ENCODE measurements at regions not wholly inside any gene's neighbourhood (a gene's known extent, or its start where the extent isn't known, plus 50 kb on each side); places are given as distances from the start of the nearest gene placed in this dataset.

DNA sequence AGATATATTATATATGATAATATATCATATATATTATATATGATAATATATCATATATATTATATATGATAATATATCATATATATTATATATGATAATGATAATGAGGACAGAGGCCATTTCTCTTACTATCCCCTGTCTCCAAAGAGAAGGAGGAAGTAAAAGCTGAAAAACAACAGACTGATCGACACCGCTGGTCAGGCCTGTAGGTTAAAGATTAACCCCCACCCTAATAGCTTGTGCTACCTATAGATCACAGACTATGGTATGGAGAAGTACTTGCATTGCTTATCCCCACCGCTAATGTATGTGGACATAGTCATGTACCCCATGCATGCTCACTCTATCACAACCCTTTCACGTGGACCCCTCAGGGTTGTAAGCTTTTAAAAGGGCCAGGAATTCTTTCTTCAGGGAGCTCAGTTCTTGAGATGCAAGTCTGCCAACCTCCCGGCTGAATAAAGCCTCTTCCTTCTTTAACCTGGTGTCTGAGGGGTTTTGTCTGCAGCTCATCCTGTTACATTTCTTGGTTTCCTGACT, 786.1 kb upstream of the TMEM132C start:
- DNase-seq (ENCODE audit: low spot score) = no peak
- Histone ChIP-seq H2AK5ac (ENCODE audit: low read depth, low read length) (no peak overlapping the region), H2AFZ (ENCODE audit: low read length) (no peak overlapping the region), H4K8ac (ENCODE audit: low read depth, low read length) (no peak overlapping the region), H3K27me3 (ENCODE audit: control insufficient read depth in 3 of 3, insufficient read depth in 3 of 3, low read depth in 1 of 3, low read length in 3 of 3) (no peaks in the 10 kb centered on the region), H4K91ac (ENCODE audit: low read depth, low read length, poor library complexity) (no peak overlapping the region), H3K4me1 (ENCODE audit: control insufficient read depth in 2 of 2, insufficient read depth in 1 of 2, low read depth in 1 of 2, low read length in 2 of 2) (peaks cover 0 to 2% of the 10 kb centered on the region in 2 donors), H3K79me1 (ENCODE audit: low read depth, low read length) (no peaks in the 10 kb centered on the region), H3K14ac (ENCODE audit: low read length) (no peak overlapping the region), H3K18ac (ENCODE audit: low read length) (no peak overlapping the region), H3K23ac (ENCODE audit: low read depth, low read length, poor library complexity) (no peak overlapping the region), H3K4me2 (ENCODE audit: insufficient read depth, low read length, poor library complexity, severe bottlenecking) (no peak overlapping the region), H3K27ac (replicated peaks; ENCODE audit: low read length) (no peak overlapping the region), H3K9ac (ENCODE audit: low read depth, low read length, poor library complexity) (no peak overlapping the region), H3K9me3 (replicated peaks in 1 of 2; ENCODE audit: control insufficient read depth in 2 of 2, insufficient read depth in 1 of 2, low read depth in 1 of 2, low read length in 2 of 2) (peaks cover 0 to 2% of the 10 kb centered on the region in 2 donors), H2BK120ac (ENCODE audit: low read depth, low read length) (no peak overlapping the region), H2BK12ac (ENCODE audit: low read length) (no peak overlapping the region), H3K4ac (ENCODE audit: low read length) (no peak overlapping the region), H2BK5ac (ENCODE audit: low read length) (no peak overlapping the region), H2BK15ac (ENCODE audit: low read length) (no peak overlapping the region), H3K4me3 (ENCODE audit: low read length in 2 of 2) (no peak overlapping the region), H3K36me3 (replicated peaks in 1 of 2; ENCODE audit: control insufficient read depth in 2 of 2, insufficient read depth in 2 of 2, low read length in 2 of 2) (no peaks in the 10 kb centered on the region)
- no CpG with 5 or more reads among the region's 5 CpGs for WGBS, 2 donors (ENCODE audit: extremely low coverage in 2 of 2, insufficient read length in 2 of 2, insufficient replicate concordance in 1 of 2)

- H3K4ac ChIP-seq (ENCODE audit: low read length) = no peak overlapping the region
- H3K4me1 ChIP-seq (ENCODE audit: control insufficient read depth in 2 of 2, insufficient read depth in 1 of 2, low read depth in 1 of 2, low read length in 2 of 2) = peaks cover 0 to 2% of the 10 kb centered on the region in 2 donors
- H3K36me3 ChIP-seq (replicated peaks in 1 of 2; ENCODE audit: control insufficient read depth in 2 of 2, insufficient read depth in 2 of 2, low read length in 2 of 2) = no peaks in the 10 kb centered on the region
- H3K27ac ChIP-seq (replicated peaks; ENCODE audit: low read length) = no peak overlapping the region
- no peaks in the 10 kb centered on the region for H3K79me1 ChIP-seq (ENCODE audit: low read depth, low read length)
- no CpG with 5 or more reads among the region's 11 CpGs for WGBS, 2 donors (ENCODE audit: extremely low coverage in 2 of 2, insufficient read length in 2 of 2, insufficient replicate concordance in 1 of 2)
- H3K18ac ChIP-seq (ENCODE audit: low read length) = no peak overlapping the region
- peaks cover 0 to 2% of the 10 kb centered on the region in 2 donors for H3K9me3 ChIP-seq (replicated peaks in 1 of 2; ENCODE audit: control insufficient read depth in 2 of 2, insufficient read depth in 1 of 2, low read depth in 1 of 2, low read length in 2 of 2)
- no peak overlapping the region for H3K4me2 ChIP-seq (ENCODE audit: insufficient read depth, low read length, poor library complexity, severe bottlenecking)
- DNase-seq (ENCODE audit: low spot score) = no peak
- no peaks in the 10 kb centered on the region for H3K27me3 ChIP-seq (ENCODE audit: control insufficient read depth in 3 of 3, insufficient read depth in 3 of 3, low read depth in 1 of 3, low read length in 3 of 3)
- no peak overlapping the region for H3K9ac ChIP-seq (ENCODE audit: low read depth, low read length, poor library complexity)
- H4K8ac ChIP-seq (ENCODE audit: low read depth, low read length) = no peak overlapping the region
- no peak overlapping the region for H4K91ac ChIP-seq (ENCODE audit: low read depth, low read length, poor library complexity)
- no peak overlapping the region for H2AK5ac ChIP-seq (ENCODE audit: low read depth, low read length)
- no peak overlapping the region for H2BK15ac ChIP-seq (ENCODE audit: low read length)
- no peak overlapping the region for H3K4me3 ChIP-seq (ENCODE audit: low read length in 2 of 2)
- no peak overlapping the region for H2AFZ ChIP-seq (ENCODE audit: low read length)
- H3K23ac ChIP-seq (ENCODE audit: low read depth, low read length, poor library complexity) = no peak overlapping the region
- H3K14ac ChIP-seq (ENCODE audit: low read length) = no peak overlapping the region
- H2BK120ac ChIP-seq (ENCODE audit: low read depth, low read length) = no peak overlapping the region
- no peak overlapping the region for H2BK5ac ChIP-seq (ENCODE audit: low read length)
- H2BK12ac ChIP-seq (ENCODE audit: low read length) = no peak overlapping the region
These were observed 784.0 kb upstream of the TMEM132C start for GRCh38 chr12:127482950-127483349.

DNA sequence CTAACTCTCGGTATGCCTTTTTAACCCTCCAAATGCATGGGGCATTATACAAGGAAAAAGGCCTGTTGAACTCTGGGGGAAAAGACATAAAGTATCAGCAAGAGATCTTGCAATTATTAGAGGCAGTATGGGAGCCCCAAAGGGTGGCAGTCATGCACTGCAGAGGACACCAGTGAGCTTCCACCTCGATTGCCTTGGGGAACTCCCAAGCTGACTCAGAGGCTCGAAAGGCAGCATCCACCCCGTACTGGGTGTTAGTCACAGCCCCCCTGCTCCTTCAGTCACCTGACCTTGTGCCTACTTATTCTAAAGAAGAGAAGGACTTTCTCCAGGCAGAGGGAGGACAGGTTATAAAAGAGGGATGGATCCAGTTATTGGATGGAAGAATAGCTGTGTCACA, 781.4 kb upstream of the TMEM132C start:
- no peak overlapping the region for H3K23ac ChIP-seq (ENCODE audit: low read depth, low read length, poor library complexity)
- no peak overlapping the region for H2BK120ac ChIP-seq (ENCODE audit: low read depth, low read length)
- no peak overlapping the region for H3K4me2 ChIP-seq (ENCODE audit: insufficient read depth, low read length, poor library complexity, severe bottlenecking)
- H3K36me3 ChIP-seq (replicated peaks in 1 of 2; ENCODE audit: control insufficient read depth in 2 of 2, insufficient read depth in 2 of 2, low read length in 2 of 2) = no peaks in the 10 kb centered on the region
- no peak overlapping the region for H4K8ac ChIP-seq (ENCODE audit: low read depth, low read length)
- H3K79me1 ChIP-seq (ENCODE audit: low read depth, low read length) = no peaks in the 10 kb centered on the region
- H3K9ac ChIP-seq (ENCODE audit: low read depth, low read length, poor library complexity) = no peak overlapping the region
- no peak overlapping the region for H4K91ac ChIP-seq (ENCODE audit: low read depth, low read length, poor library complexity)
- H3K27ac ChIP-seq (replicated peaks; ENCODE audit: low read length) = no peak overlapping the region
- no peak overlapping the region for H2BK12ac ChIP-seq (ENCODE audit: low read length)
- DNase-seq (ENCODE audit: low spot score) = no peak
- H3K4ac ChIP-seq (ENCODE audit: low read length) = no peak overlapping the region
- WGBS, 2 donors (ENCODE audit: extremely low coverage in 2 of 2, insufficient read length in 2 of 2, insufficient replicate concordance in 1 of 2) = no CpG with 5 or more reads among the region's 4 CpGs
- H3K9me3 ChIP-seq (replicated peaks in 1 of 2; ENCODE audit: control insufficient read depth in 2 of 2, insufficient read depth in 1 of 2, low read depth in 1 of 2, low read length in 2 of 2) = peaks cover 0 to 2% of the 10 kb centered on the region in 2 donors
- no peak overlapping the region for H2AFZ ChIP-seq (ENCODE audit: low read length)
- H3K18ac ChIP-seq (ENCODE audit: low read length) = no peak overlapping the region
- H2BK15ac ChIP-seq (ENCODE audit: low read length) = no peak overlapping the region
- no peaks in the 10 kb centered on the region for H3K27me3 ChIP-seq (ENCODE audit: control insufficient read depth in 3 of 3, insufficient read depth in 3 of 3, low read depth in 1 of 3, low read length in 3 of 3)
- H2AK5ac ChIP-seq (ENCODE audit: low read depth, low read length) = no peak overlapping the region
- no peaks in the 10 kb centered on the region for H3K4me1 ChIP-seq (ENCODE audit: control insufficient read depth in 2 of 2, insufficient read depth in 1 of 2, low read depth in 1 of 2, low read length in 2 of 2)
- H2BK5ac ChIP-seq (ENCODE audit: low read length) = no peak overlapping the region
- no peak overlapping the region for H3K14ac ChIP-seq (ENCODE audit: low read length)
- no peak overlapping the region for H3K4me3 ChIP-seq (ENCODE audit: low read length in 2 of 2)

- WGBS, 2 donors (ENCODE audit: extremely low coverage in 2 of 2, insufficient read length in 2 of 2, insufficient replicate concordance in 1 of 2) = no CpG with 5 or more reads among the region's 1 CpG
- no peaks in the 10 kb centered on the region for H3K4me1 ChIP-seq (ENCODE audit: control insufficient read depth in 2 of 2, insufficient read depth in 1 of 2, low read depth in 1 of 2, low read length in 2 of 2)
- no peak overlapping the region for H3K4me2 ChIP-seq (ENCODE audit: insufficient read depth, low read length, poor library complexity, severe bottlenecking)
- no peak overlapping the region for H2AFZ ChIP-seq (ENCODE audit: low read length)
- H3K18ac ChIP-seq (ENCODE audit: low read length) = no peak overlapping the region
- no peak overlapping the region for H2BK5ac ChIP-seq (ENCODE audit: low read length)
- no peak overlapping the region for H3K23ac ChIP-seq (ENCODE audit: low read depth, low read length, poor library complexity)
- H3K4me3 ChIP-seq (ENCODE audit: low read length in 2 of 2) = no peak overlapping the region
- DNase-seq (ENCODE audit: low spot score) = no peak
- no peaks in the 10 kb centered on the region for H3K27me3 ChIP-seq (ENCODE audit: control insufficient read depth in 3 of 3, insufficient read depth in 3 of 3, low read depth in 1 of 3, low read length in 3 of 3)
- H4K8ac ChIP-seq (ENCODE audit: low read depth, low read length) = no peak overlapping the region
- H3K14ac ChIP-seq (ENCODE audit: low read length) = no peak overlapping the region
- no peak overlapping the region for H2BK12ac ChIP-seq (ENCODE audit: low read length)
- no peak overlapping the region for H2BK120ac ChIP-seq (ENCODE audit: low read depth, low read length)
- no peaks in the 10 kb centered on the region for H3K36me3 ChIP-seq (replicated peaks in 1 of 2; ENCODE audit: control insufficient read depth in 2 of 2, insufficient read depth in 2 of 2, low read length in 2 of 2)
- no peak overlapping the region for H3K4ac ChIP-seq (ENCODE audit: low read length)
- no peaks in the 10 kb centered on the region for H3K79me1 ChIP-seq (ENCODE audit: low read depth, low read length)
- no peaks in the 10 kb centered on the region for H3K9me3 ChIP-seq (replicated peaks in 1 of 2; ENCODE audit: control insufficient read depth in 2 of 2, insufficient read depth in 1 of 2, low read depth in 1 of 2, low read length in 2 of 2)
- H2BK15ac ChIP-seq (ENCODE audit: low read length) = no peak overlapping the region
- no peak overlapping the region for H3K9ac ChIP-seq (ENCODE audit: low read depth, low read length, poor library complexity)
- H3K27ac ChIP-seq (replicated peaks; ENCODE audit: low read length) = no peak overlapping the region
- no peak overlapping the region for H4K91ac ChIP-seq (ENCODE audit: low read depth, low read length, poor library complexity)
- H2AK5ac ChIP-seq (ENCODE audit: low read depth, low read length) = no peak overlapping the region
These were observed 779.9 kb upstream of the TMEM132C start for GRCh38 chr12:127487031-127487430.
